HG03175 (cell line): ENCODE measurements at regions not wholly inside any gene's neighbourhood (a gene's known extent, or its start where the extent isn't known, plus 50 kb on each side); places are given as distances from the start of the nearest gene placed in this dataset.

Experiments used
- ATAC-seq: cut with Tn5 transposase; IDR thresholded peaks from one replicate; pipeline ENCODE4 v1.9.1; 2021; ENCODE audit warnings: mild to moderate bottlenecking, moderate library complexity; ENCODE audit not compliant: unreplicated experiment

DNA sequence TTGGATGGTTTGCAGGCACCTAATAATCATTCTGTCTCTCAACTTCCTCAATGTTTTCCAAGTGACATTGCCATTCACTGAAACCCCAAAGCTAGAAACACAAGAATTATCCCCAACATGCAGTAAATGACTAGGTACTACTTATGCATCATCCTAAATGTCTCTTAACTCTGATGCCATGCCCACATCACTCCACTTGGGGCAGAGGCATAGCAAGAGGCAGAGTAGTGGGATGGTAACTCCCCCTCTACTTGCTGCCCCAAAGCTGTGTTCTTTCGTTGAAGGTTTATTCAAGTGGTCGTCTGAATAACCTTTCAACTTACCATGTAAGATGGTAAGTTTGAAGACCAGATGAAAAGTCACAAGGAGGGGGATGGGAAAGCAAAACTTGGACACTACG lies 77.9 kb upstream of the SOX5 start:
- ATAC-seq: no peak

DNA sequence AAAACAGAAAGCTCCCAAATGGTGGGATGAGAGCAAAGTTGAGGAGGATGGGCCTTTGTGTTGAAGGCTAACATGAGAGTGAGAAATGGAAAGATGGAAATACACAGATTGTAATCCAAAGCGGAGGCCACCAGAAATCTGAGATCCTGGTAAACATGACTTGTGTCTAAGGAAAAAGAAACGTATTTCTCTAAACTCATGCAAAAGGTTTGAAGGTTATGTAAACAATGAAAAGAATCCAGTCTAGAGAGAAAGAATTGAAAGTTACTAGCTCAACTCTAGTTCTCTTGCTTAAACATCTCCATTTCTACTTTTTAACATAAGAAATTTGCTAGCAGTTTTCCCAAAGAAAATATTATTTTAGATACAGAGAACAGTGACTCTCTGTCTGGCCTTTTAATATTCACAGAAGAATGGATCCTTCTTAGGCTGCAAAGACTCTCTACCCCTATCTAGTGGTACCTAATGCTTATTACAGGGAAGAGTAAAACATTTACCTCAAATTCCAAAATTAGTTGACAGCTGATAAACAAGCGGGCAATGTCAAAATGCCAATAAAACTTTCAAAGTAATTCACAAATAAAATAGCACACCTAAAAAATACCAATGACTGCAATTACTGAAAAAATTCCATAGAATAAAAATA lies 75.8 kb upstream of the SOX5 start:
- ATAC-seq: no peak

DNA sequence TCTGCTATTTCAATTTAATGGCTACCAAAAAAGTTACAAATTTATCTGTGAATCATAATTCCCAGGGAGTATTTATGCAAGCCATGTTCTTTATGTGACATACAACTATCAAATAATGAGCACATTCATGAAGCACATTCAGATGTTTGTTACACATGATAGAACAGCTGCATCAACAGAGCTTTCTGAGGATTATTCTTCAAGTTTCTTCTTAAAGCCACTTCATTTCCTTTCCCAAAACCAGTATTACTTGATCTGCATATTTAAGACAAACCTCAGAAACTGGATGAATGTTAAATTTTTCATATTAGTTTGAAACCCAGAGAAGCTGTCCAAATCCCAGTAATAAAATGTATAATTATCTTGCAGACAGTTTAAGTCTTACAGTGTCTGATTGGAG lies 73.6 kb upstream of the SOX5 start:
- no peak for ATAC-seq

DNA sequence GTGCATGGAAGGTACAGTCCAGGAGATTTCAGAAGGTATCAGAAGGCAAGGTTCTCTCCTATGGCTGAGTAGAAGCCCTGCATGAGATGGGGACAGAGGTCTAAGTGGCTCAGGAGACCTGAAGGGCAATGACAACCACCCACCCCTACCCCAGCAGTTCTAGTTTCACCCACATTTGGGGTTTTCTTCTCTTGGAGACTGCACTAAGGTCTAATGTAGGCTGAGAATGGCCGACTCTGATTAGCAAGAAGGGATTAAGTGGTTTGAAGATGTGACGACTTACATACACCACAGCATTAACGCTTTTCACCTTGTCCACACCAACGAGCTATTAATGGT lies 71.7 kb upstream of the SOX5 start:
- no peak for ATAC-seq

DNA sequence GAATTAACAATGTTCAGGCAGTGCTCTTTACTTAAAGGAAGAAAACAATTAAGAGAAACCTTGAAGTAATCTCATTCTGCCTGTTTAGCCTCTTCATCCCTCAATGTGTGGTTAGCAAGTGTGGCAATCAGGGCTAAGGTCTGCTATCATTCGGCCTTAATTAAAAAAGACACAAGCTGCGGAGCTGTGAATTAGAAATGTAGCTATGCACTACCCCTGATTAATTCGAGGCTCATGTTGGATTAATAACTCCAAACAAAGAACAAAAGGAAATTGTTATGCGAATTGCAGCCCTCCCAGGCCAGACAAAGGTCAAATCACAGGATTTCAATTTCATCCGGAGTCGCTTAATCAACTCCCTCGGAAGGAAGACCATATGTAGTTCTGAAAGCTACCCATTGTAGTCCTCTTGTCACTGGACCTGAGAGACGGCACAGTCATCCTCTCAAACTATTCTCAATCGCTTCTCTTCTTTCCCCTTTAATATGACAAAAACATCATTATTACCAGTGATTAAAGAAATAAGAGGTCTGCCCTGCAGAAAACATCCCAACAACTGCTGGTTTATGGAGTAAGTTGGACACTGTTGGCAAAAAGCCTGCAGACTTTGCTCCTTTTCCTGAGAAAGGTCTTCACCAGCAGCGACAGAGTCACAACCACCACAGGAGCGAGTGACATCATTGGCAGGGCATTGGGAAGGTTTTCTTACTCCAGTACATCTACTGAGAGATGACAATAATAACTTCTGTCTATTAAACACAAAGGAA lies 71.1 kb upstream of the SOX5 start:
- ATAC-seq: no peak

DNA sequence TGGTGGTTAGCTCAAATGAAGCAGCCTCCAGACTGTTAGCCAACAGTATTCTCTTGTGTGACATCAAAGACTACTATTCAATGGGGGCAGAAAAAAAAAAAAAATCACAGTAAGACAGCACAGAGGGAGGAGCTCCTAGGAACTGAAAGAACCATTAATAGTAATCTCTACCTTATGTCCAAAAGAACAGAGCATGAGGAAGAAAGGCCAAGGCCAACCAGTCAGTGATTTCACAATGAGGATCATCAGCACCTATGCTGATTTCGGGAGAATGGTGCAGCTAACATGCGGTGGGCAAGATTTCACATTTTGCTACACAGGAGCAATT lies 66.3 kb upstream of the SOX5 start:
- no peak for ATAC-seq

DNA sequence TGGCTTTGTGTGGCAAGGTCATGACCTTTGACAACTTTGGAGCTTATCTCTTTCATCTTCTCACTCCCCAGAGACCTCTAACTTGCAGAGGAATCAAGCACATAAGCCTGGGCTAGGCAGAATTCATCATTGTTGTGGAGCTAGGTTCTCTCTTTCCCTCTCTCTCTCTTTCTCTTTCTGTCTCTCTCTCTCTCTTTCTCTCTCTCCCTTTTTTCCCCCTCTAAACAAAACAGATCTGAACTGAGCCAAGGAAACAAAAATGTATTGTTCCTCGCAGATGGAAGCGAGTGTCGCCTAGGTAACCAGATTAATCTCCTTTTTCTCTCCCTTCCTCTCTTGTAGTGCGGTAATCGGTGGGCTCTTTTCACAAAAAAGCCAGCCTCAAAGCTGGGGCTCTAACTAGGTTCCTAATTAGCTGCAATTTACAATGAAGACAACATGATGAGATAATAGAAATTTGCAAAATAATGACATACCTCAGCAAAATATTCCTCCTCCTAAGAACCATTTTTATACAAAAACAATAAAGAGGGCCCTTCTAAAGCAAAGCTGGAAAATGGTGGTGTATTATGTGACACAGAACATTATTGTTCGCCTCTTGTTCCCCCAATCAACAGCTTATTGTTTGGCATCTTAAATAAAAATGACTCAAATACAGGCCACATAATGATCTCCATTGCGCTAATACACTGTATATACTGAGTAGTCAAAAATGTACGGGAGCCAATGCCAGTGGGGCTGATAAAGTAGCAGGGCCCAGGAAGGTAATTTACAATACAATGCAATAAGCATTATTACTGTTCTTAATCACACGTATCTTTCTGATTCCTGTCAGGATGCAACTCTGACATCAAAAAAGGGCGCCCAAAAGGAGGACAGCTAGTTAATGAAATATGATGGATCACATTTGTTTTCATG lies 65.7 kb upstream of the SOX5 start:
- no peak for ATAC-seq

DNA sequence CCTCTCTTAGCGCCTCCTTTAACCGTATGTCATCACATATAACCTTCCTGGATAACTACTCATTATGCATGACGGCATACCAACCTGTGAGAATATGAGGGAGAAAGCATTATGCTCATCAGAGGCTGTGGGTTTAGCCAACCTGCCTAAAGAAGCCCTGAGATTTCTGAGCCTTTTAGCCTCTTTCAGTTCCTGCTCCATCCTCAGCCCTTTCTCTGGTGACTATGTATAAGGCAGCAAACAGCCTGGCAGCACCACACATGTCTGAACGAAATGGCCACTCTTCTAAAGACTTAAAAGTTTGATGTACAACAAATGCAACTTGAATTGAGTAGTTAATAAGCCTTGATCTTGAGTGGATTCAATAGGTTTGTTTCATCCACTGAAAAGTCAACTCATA lies 64.8 kb upstream of the SOX5 start:
- no peak for ATAC-seq

- no peak for ATAC-seq
Measured at GRCh38 chr12:24012528-24012927, 63.1 kb upstream of the SOX5 start.

GRCh38 chr12:24011927-24012507 lies 62.5 kb upstream of the SOX5 start:
- ATAC-seq: no peak

GRCh38 chr12:24008166-24008565 lies 58.7 kb upstream of the SOX5 start:
- ATAC-seq: no peak
